GM19238 (cell line): ENCODE measurements at regions not wholly inside any gene's neighbourhood (a gene's known extent, or its start where the extent isn't known, plus 50 kb on each side); places are given as distances from the start of the nearest gene placed in this dataset.

Experiments
- DNase-seq: peaks from one replicate; pipeline ENCODE4 v3.0.0; 2011; ENCODE audit warnings: low spot score; ENCODE audit not compliant: insufficient read length

DNA sequence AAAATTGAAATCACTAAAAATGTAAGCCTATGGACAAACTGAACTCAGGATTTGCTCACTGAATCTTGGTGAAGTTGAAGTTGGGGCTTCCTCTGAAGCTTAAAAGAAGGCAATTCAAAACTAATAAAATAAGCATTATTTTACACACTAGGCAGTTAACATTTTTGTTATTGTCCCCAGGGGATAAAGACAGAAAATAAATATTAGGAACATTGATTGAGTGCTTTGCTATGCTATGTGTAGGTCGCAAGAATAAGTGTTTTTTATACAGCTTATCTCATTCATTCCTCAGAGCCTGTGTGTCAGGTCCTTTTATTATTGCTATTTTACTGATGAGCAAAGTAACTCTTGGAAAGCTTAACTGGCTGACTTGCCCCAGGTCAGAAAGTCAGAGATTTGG is 82.2 kb downstream of the ZNF608 start:
- DNase-seq, result no peak

DNA sequence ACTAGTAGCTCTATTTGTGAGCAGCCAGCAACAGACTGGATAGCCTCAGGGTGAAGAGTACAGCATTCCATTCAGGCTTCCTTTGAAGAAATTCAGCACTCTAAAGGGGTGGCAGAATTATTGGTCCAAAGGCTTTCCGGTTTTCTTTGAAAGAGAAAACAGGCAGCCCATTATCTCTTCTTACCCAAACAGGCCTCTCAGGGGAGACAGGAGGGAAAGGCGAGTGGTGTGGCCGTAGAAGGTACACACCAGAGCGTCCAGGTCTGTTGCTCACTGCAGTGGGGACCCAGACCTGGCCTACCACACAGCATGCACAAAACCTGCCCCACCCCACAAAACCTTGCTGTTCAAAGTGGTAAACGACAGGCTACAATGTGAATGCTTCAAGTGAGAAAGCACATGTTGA is 83.3 kb downstream of the ZNF608 start:
- DNase-seq, result no peak

DNA sequence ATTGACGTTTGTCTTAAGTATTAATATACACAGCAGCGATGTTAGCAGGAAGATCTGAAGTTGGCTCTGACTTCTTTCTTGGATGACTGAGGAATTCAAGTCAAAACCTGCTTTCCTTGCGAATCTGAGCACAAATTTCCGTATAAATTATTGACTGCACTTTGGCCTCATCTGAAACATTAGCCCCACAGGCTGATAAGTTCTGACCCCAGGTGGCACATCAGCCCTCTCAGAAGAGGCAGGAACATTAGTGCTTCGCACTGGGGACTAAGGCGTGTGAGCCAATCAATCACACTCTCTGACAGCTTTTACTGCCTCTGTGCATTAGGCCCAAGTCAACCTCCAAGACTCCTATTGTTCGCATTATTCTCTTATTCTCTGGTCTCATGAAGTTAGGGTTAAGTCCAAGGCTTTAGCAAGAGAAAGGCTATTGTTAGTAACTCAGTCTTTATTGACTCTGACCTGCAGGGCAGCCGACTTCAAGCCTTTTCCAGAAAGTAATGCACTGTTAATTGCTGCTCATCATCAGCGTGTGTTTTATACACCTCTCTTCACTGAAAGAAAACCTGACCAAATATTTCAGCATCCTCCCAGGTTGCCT is 84.2 kb downstream of the ZNF608 start:
- DNase-seq, result no peak

DNA sequence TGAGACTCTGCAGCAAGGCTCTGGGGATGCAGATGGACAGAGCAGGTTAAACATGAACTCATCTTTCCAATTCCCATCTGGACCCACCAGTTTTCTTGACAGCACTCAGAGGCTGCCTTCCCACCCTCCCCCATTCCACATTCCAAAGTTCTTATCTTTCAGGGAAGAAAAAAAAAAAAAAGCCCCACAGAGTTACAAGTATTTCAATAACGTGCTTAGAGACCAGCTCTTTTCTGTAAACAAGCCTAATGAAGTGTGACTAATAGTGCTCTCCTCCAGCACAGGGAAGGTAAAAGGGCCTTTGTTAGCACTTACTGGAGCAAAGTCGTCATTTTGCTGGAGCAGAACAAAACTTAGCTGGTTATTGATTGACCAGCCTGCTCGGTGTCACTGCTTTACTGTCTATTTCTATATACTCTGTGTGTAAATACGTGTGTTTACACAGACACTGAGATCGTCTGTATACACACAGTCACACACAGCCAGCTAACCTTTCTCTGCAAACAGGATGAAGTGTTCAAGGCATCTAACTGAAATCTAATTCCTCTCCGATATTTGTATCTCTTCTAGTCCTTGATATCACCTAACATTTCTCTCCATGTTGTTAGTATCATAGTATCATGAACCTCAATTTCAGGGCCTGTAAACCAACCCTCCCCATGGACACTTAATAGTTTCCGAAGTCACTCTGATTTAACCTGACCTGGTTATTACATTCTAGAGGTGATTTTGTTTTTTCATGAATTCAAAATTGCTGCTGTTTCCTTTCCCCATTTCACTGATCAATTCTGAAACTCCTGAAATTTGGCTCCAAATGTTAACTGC is 84.9 kb downstream of the ZNF608 start:
- DNase-seq, result no peak

DNA sequence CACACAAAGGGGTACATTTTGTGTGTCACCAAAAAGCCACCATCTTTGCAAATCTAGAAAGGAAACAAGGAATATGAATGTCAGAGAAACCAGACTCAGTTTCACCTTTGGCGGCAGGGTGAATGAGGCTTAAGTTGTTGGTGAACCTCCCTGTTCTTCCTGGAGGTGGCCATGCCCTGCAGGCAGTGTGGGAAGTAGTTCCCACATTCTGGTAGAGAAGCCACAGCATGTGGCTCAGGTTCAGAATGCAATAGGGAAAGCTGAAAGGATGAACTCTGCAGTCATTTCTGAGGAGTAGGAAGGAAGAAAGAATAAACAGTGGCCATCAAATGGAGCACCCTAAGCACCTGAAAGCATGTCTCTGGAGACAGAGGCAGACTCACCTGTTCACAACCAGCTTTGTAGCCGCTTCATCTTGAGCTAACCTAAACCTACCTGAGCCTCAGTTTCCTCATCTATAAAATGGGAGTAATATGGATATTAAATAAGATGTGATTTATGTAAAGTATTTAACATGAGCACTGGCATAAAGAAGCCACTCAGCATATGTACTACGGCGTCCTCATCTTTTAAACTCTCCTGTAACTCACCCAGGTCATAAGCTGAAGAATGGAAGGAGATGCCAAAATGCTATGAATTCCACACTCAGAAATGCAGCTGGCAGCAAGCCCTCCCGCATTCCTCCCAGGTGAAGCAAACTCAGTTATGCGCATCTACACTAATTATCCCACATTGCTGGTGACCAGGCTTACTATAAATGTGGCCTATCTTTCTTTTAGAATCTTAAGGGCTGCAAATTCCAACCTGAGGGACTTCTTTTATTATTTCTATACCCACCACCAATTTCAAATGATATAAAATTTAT is 86.0 kb downstream of the ZNF608 start:
- DNase-seq, result no peak

DNA sequence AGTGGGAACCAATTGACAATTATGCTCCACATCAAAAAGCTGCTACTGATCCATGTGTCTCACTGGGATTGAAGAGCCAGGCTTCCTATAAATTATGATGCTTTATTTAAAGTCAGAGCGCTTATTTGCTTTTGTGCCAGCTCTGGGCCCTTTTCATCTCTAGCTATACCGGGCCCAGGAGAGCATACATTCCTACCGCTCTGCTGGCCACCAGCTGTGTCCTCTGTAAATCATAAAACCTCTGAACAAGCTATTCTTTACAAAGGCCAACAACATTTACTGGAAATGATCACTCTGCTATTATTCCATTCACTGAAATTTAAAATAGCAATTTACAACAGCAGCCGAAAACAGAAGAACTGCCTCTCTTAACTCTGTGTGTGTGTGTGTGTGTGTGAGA is 86.6 kb downstream of the ZNF608 start:
- no peak for DNase-seq

DNA sequence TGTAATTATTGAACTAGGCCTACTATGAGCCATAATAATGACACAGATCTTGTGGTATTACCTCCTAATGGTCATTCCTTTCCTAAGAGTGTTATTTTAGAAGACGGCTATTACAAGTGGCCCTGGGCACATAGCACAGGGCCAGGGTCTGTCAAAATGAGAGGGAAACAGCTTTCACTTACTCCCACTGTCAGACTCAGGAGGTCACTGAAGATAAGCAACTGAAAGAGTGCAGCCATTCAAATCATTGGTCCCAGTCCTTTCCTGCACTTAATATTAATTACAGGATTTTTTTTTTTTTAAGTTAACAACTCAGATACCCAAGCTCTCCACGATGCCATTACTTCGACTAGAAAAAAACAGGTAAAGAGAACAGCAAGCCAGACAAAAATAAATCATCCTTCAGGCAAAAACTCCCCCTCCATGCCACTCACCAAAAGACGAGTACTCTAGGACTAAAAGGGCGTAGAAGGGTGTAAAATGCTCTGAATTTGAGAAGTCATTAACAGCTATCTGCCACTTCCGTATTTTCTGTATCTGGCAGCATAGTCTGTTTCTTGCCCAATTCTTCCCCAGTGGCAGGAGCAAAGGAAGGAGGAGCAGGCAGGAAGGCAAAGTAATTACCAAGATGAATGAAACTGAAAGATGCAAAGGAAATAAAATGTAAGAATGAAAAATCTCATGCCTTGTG is 87.4 kb downstream of the ZNF608 start:
- no peak for DNase-seq

DNA sequence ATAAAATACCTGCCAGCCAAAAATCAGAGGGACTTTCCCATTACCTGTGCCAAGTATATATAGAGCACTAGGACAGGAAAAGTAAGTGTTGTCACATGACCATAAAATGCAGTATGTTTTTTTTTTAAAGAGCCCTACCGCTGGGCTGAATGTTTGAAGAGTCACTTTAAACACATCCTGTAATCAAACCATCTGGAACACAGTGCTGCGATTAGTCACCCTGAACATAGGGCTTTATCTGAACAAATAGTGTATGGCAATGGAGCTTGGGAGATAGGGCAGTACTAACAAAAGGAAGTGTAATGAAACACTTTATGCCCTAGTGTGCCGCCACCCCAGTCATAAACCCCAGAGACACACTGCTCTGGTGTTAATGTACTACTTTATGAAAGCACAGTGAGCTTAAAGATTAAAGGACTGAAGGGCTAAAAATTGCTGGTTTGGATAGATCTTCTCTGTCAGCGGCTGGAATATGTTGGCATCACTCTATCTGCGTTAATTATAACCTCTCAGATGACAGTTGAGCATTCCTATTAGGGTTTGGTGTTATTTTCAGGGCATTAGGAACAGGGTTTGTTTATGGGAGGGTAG is 90.4 kb downstream of the ZNF608 start:
- DNase-seq, result no peak

DNA sequence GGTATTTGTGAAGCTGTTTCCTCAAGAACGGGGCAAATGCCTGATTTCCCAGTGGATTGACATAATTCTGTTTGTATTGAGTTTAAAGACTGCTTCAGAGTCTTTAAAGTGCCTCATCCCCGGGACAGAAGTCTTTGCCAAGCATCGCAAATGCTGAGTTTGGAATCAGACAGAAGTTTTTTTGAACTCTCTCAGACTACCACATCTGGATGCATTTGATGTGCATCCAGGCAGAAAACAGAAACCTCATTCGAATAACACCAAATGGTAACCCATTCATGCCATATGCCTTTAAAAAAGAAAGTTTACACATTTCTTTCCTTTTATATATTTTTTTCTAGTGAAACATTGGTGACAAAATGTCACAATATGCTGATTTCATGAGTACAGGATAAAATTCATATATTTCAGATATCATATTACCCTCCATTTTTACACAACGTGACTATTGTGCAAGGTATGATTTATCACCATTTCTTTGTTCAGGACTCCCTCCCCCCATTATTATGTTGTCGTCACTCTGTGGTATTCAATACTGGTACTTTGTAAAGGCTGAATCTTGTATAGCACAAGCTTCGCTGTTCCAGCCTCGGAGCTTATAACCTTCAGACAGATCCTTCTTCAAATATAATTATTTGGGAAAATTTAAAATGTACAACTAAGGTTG is 91.1 kb downstream of the ZNF608 start:
- DNase-seq, result no peak

DNA sequence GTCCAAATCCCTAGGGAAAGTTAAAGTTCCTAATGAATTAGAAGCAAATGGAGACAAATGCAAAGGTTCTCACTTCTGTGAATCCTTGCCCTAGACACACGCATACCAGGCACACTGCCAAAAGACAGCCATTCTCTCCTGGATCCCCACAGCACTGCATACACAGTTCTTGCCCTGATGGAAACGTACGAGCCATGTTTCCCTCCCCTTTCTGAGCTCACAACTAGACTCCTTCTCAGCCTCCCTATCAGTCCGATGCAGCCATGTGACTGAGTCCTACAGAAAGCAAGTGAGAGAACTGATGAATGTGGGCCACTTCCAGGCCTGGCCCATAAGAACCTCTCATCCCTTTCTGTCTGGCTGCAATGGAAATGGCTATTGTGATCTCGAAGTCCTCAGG is 92.0 kb downstream of the ZNF608 start:
- DNase-seq, result no peak

- no peak for DNase-seq
Measured at GRCh38 chr5:124653666-124654065, 92.8 kb downstream of the ZNF608 start.

- no peak for DNase-seq
Measured at GRCh38 chr5:124652892-124653441, 93.5 kb downstream of the ZNF608 start.

DNA sequence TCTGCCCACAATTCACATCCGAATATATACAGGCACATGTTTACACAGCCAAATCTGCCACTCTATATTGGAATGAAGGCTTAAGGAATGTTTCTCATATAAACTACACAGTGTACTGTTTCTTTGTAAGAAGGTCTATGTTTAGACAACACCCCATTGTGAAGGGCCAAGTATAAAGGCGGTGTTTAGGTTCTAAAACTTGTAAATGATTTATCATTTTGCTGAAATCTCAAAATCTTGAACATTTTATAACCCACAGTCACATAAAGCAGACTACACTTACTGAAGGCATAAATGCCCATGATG is 94.0 kb downstream of the ZNF608 start:
- no peak for DNase-seq

GRCh38 chr5:124651663-124652513 is 94.6 kb downstream of the ZNF608 start:
- peak; percentile 43 for DNase-seq

- no peak for DNase-seq
Measured at GRCh38 chr5:124650951-124651662, 95.3 kb downstream of the ZNF608 start.

GRCh38 chr5:124650147-124650561 is 96.3 kb downstream of the ZNF608 start:
- DNase-seq, result peak; percentile 35

- peak; percentile 55 for DNase-seq
Measured at GRCh38 chr5:124649491-124650146, 96.8 kb downstream of the ZNF608 start.

- no peak for DNase-seq
Measured at GRCh38 chr5:124648902-124649467, 97.5 kb downstream of the ZNF608 start.
